RPMI7951 (cell line): ENCODE measurements at regions not wholly inside any gene's neighbourhood (a gene's known extent, or its start where the extent isn't known, plus 50 kb on each side); places are given as distances from the start of the nearest gene placed in this dataset.

Experiments used
- DNase-seq: peaks from one replicate; pipeline ENCODE4 v3.0.0-alpha.2; 2012; ENCODE audit warnings: low read depth

GRCh38 chr18:22673182-22673862, 255.6 kb upstream of the CTAGE1 start:
- peak; percentile 19 for DNase-seq

- DNase-seq = peak; percentile 97
Observed at GRCh38 chr18:22674272-22674671, 256.6 kb upstream of the CTAGE1 start.

GRCh38 chr18:22675006-22675405, 257.3 kb upstream of the CTAGE1 start:
- DNase-seq = no peak

- no peak for DNase-seq
Observed at GRCh38 chr18:22676423-22676822, 256.7 kb upstream of the RBBP8 start.

GRCh38 chr18:22678486-22678885, 254.6 kb upstream of the RBBP8 start:
- no peak for DNase-seq

- DNase-seq = no peak
Observed at GRCh38 chr18:22680944-22681343, 252.2 kb upstream of the RBBP8 start.

GRCh38 chr18:22681908-22682307, 251.2 kb upstream of the RBBP8 start:
- DNase-seq = no peak

- no peak for DNase-seq
Observed at GRCh38 chr18:22682720-22683119, 250.4 kb upstream of the RBBP8 start.

- peak; percentile 46 for DNase-seq
Observed at GRCh38 chr18:22683196-22683676, 249.9 kb upstream of the RBBP8 start.

- no peak for DNase-seq
Observed at GRCh38 chr18:22683786-22684185, 249.3 kb upstream of the RBBP8 start.

- DNase-seq = no peak
Observed at GRCh38 chr18:22684268-22684667, 248.9 kb upstream of the RBBP8 start.

GRCh38 chr18:22685788-22686187, 247.3 kb upstream of the RBBP8 start:
- DNase-seq = no peak

- no peak for DNase-seq
Observed at GRCh38 chr18:22687892-22688680, 245.0 kb upstream of the RBBP8 start.

- no peak for DNase-seq
Observed at GRCh38 chr18:22688877-22689496, 244.1 kb upstream of the RBBP8 start.

GRCh38 chr18:22689712-22690111, 243.4 kb upstream of the RBBP8 start:
- no peak for DNase-seq

GRCh38 chr18:22690556-22690955, 242.6 kb upstream of the RBBP8 start:
- no peak for DNase-seq

GRCh38 chr18:22691946-22692710, 241.0 kb upstream of the RBBP8 start:
- DNase-seq = peak; percentile 74

- DNase-seq = peak; percentile 96
Observed at GRCh38 chr18:22694954-22695353, 238.2 kb upstream of the RBBP8 start.

- DNase-seq = no peak
Observed at GRCh38 chr18:22695674-22696073, 237.5 kb upstream of the RBBP8 start.

GRCh38 chr18:22697561-22697960, 235.6 kb upstream of the RBBP8 start:
- no peak for DNase-seq

GRCh38 chr18:22698711-22699110, 234.4 kb upstream of the RBBP8 start:
- no peak for DNase-seq

GRCh38 chr18:22699629-22700028, 233.5 kb upstream of the RBBP8 start:
- no peak for DNase-seq
